Stimulated activated naive CD4-positive, alpha-beta T cell (primary cell): ENCODE measurements at regions not wholly inside any gene's neighbourhood (a gene's known extent, or its start where the extent isn't known, plus 50 kb on each side); places are given as distances from the start of the nearest gene placed in this dataset.
"Not testable (repeated sequence)": the region's sequence is repeated elsewhere in the genome, so short reads cannot be mapped to it uniquely, and the experiment has no call there.

ENCODE experiments used
- DNase-seq, 6 experiments: peaks; one replicate each; lab custom pipeline; 2025; lab: John Stamatoyannopoulos, UW

- no peak for DNase-seq
These were observed 55.4 kb downstream of the TMEM121 start for GRCh38 chr14:105581551-105582341.

GRCh38 chr14:105582639-105583038 is 56.3 kb downstream of the TMEM121 start:
- DNase-seq: no peak

GRCh38 chr14:105583914-105584313 is 57.5 kb downstream of the TMEM121 start:
- not testable (repeated sequence) for DNase-seq

GRCh38 chr14:105585290-105585689 is 58.9 kb downstream of the TMEM121 start:
- not testable (repeated sequence) for DNase-seq

GRCh38 chr14:105585722-105586121 is 59.3 kb downstream of the TMEM121 start:
- DNase-seq: not testable (repeated sequence)

- DNase-seq: not testable (repeated sequence)
These were observed 59.9 kb downstream of the TMEM121 start for GRCh38 chr14:105586144-105586872.

- DNase-seq: not testable (repeated sequence)
These were observed 60.7 kb downstream of the TMEM121 start for GRCh38 chr14:105587034-105587433.

- not testable (repeated sequence) for DNase-seq
These were observed 61.3 kb downstream of the TMEM121 start for GRCh38 chr14:105587482-105588235.

GRCh38 chr14:105588236-105588860 is 62.0 kb downstream of the TMEM121 start:
- DNase-seq: no peak

GRCh38 chr14:105589161-105589925 is 63.0 kb downstream of the TMEM121 start:
- no peak for DNase-seq

- DNase-seq: not testable (repeated sequence)
These were observed 63.5 kb downstream of the TMEM121 start for GRCh38 chr14:105589926-105590185.

GRCh38 chr14:105591052-105591451 is 64.7 kb downstream of the TMEM121 start:
- no peak for DNase-seq

GRCh38 chr14:105591792-105592341 is 65.5 kb downstream of the TMEM121 start:
- DNase-seq: not testable (repeated sequence)

- DNase-seq: not testable (repeated sequence)
These were observed 66.3 kb downstream of the TMEM121 start for GRCh38 chr14:105592646-105593045.

GRCh38 chr14:105595346-105595745 is 69.0 kb downstream of the TMEM121 start:
- DNase-seq: not testable (repeated sequence)

- not testable (repeated sequence) for DNase-seq
These were observed 70.0 kb downstream of the TMEM121 start for GRCh38 chr14:105596374-105596773.

GRCh38 chr14:105598040-105598763 is 71.8 kb downstream of the TMEM121 start:
- DNase-seq: not testable (repeated sequence)

GRCh38 chr14:105598925-105599586 is 72.7 kb downstream of the TMEM121 start:
- DNase-seq: not testable (repeated sequence)

- not testable (repeated sequence) for DNase-seq
These were observed 74.0 kb downstream of the TMEM121 start for GRCh38 chr14:105600195-105600938.
